Left ventricle myocardium inferior (tissue), 1 donor: ENCODE measurements at regions not wholly inside any gene's neighbourhood (a gene's known extent, or its start where the extent isn't known, plus 50 kb on each side); places are given as distances from the start of the nearest gene placed in this dataset.

ENCODE experiments used
- DNase-seq: peaks from one replicate; pipeline ENCODE4 v3.0.0-alpha.2; 2020
- H3K27ac ChIP-seq: fragments of 200-600 bp; replicated peaks from 2 replicates; pipeline ENCODE4 v1.8.0; 2021
- H3K27me3 ChIP-seq: fragments of 200-600 bp; 2 replicates; pipeline ENCODE4 v1.8.0; 2021; ENCODE audit warnings: low read depth
- H3K36me3 ChIP-seq: fragments of 200-600 bp; 2 replicates; pipeline ENCODE4 v1.8.0; 2021
- H3K4me1 ChIP-seq: fragments of 200-600 bp; 2 replicates; pipeline ENCODE4 v1.8.0; 2021
- H3K4me3 ChIP-seq: fragments of 200-600 bp; 2 replicates; pipeline ENCODE4 v1.8.0; 2021; ENCODE audit warnings: mild to moderate bottlenecking, moderate library complexity
- H3K9me3 ChIP-seq: fragments of 200-600 bp; replicated peaks from 2 replicates; pipeline ENCODE4 v1.8.0; 2021
- CTCF ChIP-seq: fragments of 200-600 bp; IDR thresholded peaks from 2 replicates; pipeline ENCODE4 v1.8.0; 2021; ENCODE audit warnings: antibody characterized with exemption, mild to moderate bottlenecking, borderline replicate concordance
- intact Hi-C: fragments of 100-400 bp; cut with micrococcal nuclease; formaldehyde crosslinking; loops from one replicate; pipeline ENCODE4 v1.11.0; 2022
- donor health status: DM: no; HTN: yes; CAD: no; lungs with severe emphysema.

DNA sequence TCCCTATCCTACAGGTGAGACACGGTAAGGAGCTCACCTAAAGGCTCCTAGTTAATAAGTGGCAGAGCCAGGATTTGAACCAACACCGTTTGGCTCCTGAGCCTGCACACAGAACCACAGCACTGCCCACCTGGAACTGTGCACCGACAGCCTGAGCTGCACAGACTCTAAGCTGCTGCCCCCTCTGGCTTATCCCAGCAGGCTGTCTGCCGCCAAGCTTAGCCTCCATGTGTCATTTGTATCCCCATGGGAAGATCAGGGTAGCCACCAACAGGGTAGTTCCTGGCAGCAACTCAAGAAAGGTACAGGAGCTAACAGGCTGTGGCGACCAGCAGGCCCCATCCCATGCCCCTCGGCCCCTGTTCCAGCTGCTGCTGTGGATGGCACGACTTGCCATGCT is 135.7 kb downstream of the LRRC30 start:
- Histone ChIP-seq H3K36me3 (no peaks in the 10 kb centered on the region), H3K4me1 (peaks cover 40% of the 10 kb centered on the region), H3K9me3 (no peaks in the 10 kb centered on the region), H3K27me3 (no peaks in the 10 kb centered on the region), H3K4me3 (no peak overlapping the region), H3K27ac (peak overlapping the region; percentile 92)
- intact Hi-C loops: no loop called here
- TF ChIP-seq CTCF: no peak
- no peak for DNase-seq

DNA sequence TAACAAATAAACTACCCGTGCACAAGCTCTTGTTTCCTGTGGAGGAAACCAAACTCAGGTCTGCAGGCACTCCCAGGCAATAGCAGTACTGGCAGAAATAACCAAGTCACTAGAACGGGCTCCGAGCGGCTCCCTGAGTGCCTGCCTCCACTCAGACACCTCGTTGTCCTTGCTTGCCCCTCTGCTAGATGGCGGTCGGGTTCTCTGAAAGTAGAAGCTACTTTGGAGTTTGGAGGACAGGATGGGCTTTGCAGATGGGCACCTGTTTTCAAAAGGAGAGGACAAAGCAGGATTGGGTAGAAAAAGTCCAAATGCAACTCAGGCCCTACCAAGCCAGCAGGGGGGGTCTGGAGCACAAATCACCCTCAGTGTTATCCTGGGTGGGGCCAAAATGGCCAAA is 136.4 kb downstream of the LRRC30 start:
- TF ChIP-seq CTCF: peak; percentile 14
- no peak for DNase-seq
- intact Hi-C loops: no loop called here
- Histone ChIP-seq H3K27me3 (no peaks in the 10 kb centered on the region), H3K4me3 (no peak overlapping the region), H3K4me1 (peaks cover 48% of the 10 kb centered on the region), H3K27ac (peak overlapping the region; percentile 92), H3K9me3 (no peaks in the 10 kb centered on the region), H3K36me3 (no peaks in the 10 kb centered on the region)

DNA sequence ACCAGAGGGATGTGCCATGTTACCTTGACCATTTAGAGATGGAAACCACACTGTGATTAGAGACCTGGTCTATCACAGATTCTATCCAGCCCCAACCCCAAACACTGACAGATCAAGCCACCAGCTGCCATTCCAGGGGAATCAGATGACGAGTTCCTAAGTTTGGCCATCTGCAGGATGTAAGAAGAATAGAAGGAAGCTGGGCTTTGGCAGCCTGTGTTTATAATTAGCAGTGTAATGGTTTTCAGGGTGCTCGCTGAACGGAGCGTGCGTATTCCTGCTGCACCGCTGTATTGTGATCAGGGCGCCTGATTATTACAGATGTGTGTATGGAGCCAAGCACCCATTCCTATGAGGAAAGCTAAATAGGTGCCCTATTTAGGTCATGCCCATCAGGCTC is 138.1 kb downstream of the LRRC30 start:
- intact Hi-C loops: no loop called here
- H3K9me3 ChIP-seq: no peaks in the 10 kb centered on the region
- no peaks in the 10 kb centered on the region for H3K36me3 ChIP-seq
- H3K4me3 ChIP-seq: no peak overlapping the region
- H3K4me1 ChIP-seq: peaks cover 63% of the 10 kb centered on the region
- no peaks in the 10 kb centered on the region for H3K27me3 ChIP-seq
- TF ChIP-seq CTCF: no peak
- H3K27ac ChIP-seq: peak overlapping the region; percentile 92
- no peak for DNase-seq

DNA sequence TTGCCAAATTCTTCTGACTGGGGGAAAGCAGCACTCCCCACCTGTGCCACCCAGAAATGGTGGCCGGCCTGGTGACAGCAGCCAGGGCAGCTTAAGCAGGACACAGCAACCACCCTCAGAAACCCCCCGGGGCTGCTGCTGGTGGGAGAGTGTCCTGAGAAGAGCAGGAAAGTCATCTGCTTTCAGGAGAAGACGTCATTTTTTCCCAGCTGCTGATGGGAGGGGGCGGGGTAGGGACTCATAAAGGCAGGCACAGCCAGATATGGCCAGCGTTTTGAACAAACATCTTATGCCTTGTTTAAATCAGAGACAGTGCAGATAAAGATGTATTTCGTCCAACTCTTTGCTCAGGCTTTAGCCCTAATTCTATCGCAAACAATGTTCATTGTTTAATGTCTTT is 139.5 kb downstream of the LRRC30 start:
- Histone ChIP-seq H3K27ac (peak overlapping the region; percentile 92), H3K36me3 (no peaks in the 10 kb centered on the region), H3K9me3 (no peaks in the 10 kb centered on the region), H3K4me1 (peaks cover 63% of the 10 kb centered on the region), H3K4me3 (peak overlapping the region; percentile 7), H3K27me3 (no peaks in the 10 kb centered on the region)
- intact Hi-C loops: loop anchor here (10.0 kb wide), 1 partner anchor 96 kb away; no protein-coding TSS in a partner anchor
- DNase-seq: peak; percentile 45
- no peak for TF ChIP-seq CTCF

DNA sequence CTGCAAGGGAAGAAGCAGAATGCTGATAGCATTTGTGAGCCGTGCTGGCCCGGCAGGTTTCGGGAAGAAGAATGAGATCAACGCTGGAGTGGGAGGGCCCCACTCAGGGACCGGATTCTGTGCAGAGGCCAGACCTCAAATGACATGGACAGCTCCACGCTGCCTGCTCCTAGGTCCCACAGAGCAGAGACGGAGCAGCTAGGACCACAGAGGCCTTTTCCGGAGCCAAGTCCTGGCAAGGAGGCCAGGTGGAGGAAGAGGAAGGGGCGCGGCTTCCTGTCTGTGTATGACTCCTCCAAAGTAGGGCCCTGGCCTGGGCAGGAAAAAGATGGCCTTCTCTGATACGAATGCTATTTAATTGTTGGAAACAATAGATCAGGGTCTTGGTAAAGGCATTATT is 139.9 kb downstream of the LRRC30 start:
- H3K27ac ChIP-seq: peak overlapping the region; percentile 92
- no peaks in the 10 kb centered on the region for H3K9me3 ChIP-seq
- peak; percentile 69 for DNase-seq
- peaks cover 63% of the 10 kb centered on the region for H3K4me1 ChIP-seq
- no peak overlapping the region for H3K4me3 ChIP-seq
- H3K27me3 ChIP-seq: no peaks in the 10 kb centered on the region
- intact Hi-C loops: loop anchor here (10.0 kb wide), 1 partner anchor 96 kb away; no protein-coding TSS in a partner anchor
- H3K36me3 ChIP-seq: no peaks in the 10 kb centered on the region
- TF ChIP-seq CTCF: no peak
